ENCODE measurements at regions not wholly inside any gene's neighbourhood (a gene's known extent, or its start where the extent isn't known, plus 50 kb on each side); places are given as distances from the start of the nearest gene placed in this dataset.

DNA sequence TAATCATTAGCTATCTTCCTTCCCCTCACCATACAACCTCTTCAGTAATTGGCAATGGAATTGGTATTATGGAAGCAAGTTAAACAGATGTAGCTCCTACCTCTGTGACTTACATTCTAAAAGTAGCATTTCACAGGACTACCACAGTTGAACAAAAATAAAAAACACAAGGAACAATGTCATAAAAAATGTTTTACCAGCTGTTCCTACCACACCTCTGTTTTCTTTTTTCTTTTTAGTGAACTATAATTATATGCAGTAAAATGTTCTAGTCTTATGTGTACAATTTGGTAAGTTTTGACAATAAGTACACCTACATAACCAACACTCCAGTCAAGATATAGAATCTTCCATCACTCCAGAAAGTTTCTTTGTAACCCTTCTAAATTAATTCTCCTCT lies 54.1 kb upstream of the GEMIN8 start:
- Histone ChIP-seq H3K23me2 (ENCODE audit: insufficient read length, low read depth, low read length, poor library complexity, severe bottlenecking) (no peaks in the 10 kb centered on the region), H2AK5ac (ENCODE audit: insufficient read length, low read length) (no peak overlapping the region), H4K91ac (ENCODE audit: insufficient read length, low read depth, low read length) (no peak overlapping the region), H2BK12ac (ENCODE audit: insufficient read length, low read depth, low read length) (no peak overlapping the region), H3K4ac (ENCODE audit: low read depth, low read length) (no peak overlapping the region), H3K18ac (ENCODE audit: insufficient read length, low read depth, low read length) (no peak overlapping the region), H4K20me1 (ENCODE audit: control insufficient read depth, insufficient read depth, insufficient read length) (no peaks in the 10 kb centered on the region), H4K5ac (ENCODE audit: insufficient read length, low read depth, low read length) (no peak overlapping the region), H3K23ac (ENCODE audit: insufficient read length, low read depth, low read length) (no peak overlapping the region), H3K27ac (ENCODE audit: insufficient read length, low read depth, low read length) (no peak overlapping the region), H2BK15ac (ENCODE audit: low read depth, low read length) (no peak overlapping the region), H3K56ac (ENCODE audit: insufficient read length, low read depth, low read length) (no peak overlapping the region), H3K79me2 (ENCODE audit: insufficient read depth, low read length) (no peaks in the 10 kb centered on the region), H2BK20ac (ENCODE audit: low read depth, low read length, poor library complexity, severe bottlenecking) (no peak overlapping the region), H4K8ac (replicated peaks; ENCODE audit: insufficient read length, low read depth, low read length) (no peak overlapping the region), H3K4me2 (ENCODE audit: insufficient read depth, insufficient read length, low read length) (no peak overlapping the region), H3K79me1 (ENCODE audit: insufficient read depth, low read depth, low read length, poor library complexity, severe bottlenecking) (no peaks in the 10 kb centered on the region), H3K4me1 (ENCODE audit: insufficient read depth, low read length) (no peaks in the 10 kb centered on the region), H3K9me3 (ENCODE audit: control insufficient read depth, low read depth, low read length) (no peaks in the 10 kb centered on the region), H2BK5ac (ENCODE audit: insufficient read length, low read length) (no peak overlapping the region), H2BK120ac (ENCODE audit: low read depth, low read length, poor library complexity, severe bottlenecking) (no peak overlapping the region), H3K14ac (ENCODE audit: insufficient read depth, low read length) (no peak overlapping the region), H3K9ac (ENCODE audit: extremely low read depth, insufficient read length, low read length) (no peak overlapping the region), H3T11ph (ENCODE audit: low read length) (no peak overlapping the region), H2AFZ (ENCODE audit: low read length) (no peak overlapping the region), H3K27me3 (ENCODE audit: insufficient read depth, low read length) (no peaks in the 10 kb centered on the region)
- DNase-seq = no peak
- no peak for TF ChIP-seq CTCF (conservative IDR thresholded peaks at IDR 0.05)
- Mint-ChIP-seq H3K36me3 (ENCODE audit: insufficient read depth in 1 of 3, low read depth in 3 of 3) (no peaks in the 10 kb centered on the region; a peak in 1 of 7 replicates), H3K9me3 (peaks cover 24 to 29% of the 10 kb centered on the region in 2 experiments; a peak in 4 of 5 replicates), H3K4me1 (no peaks in the 10 kb centered on the region), H3K27me3 (ENCODE audit: low read depth) (no peaks in the 10 kb centered on the region; the same call in 1 of the 2 replicates), H3K4me3 (no peak overlapping the region), H3K27ac (no peak overlapping the region)
